Caco-2 (cell line): ENCODE measurements at regions not wholly inside any gene's neighbourhood (a gene's known extent, or its start where the extent isn't known, plus 50 kb on each side); places are given as distances from the start of the nearest gene placed in this dataset.

Experiments
- BruUV-seq: library from RNA; stranded (reverse); fragments of 400-500 nt; replicated peaks from 2 replicates; lab custom pipeline; 2021; lab: Mats Ljungman, UMichigan
- CTCF ChIA-PET: fragments of 300-600 bp; sonication (Branson Sonifier 250); formaldehyde crosslinking; loops from one replicate; lab custom pipeline; 2022; ENCODE audit warnings: antibody characterized with exemption; lab: Charles Lee
- POLR2A ChIA-PET: fragments of 300-600 bp; sonication (Branson Sonifier 250); formaldehyde crosslinking; loops from one replicate; lab custom pipeline; 2022; ENCODE audit warnings: antibody characterized with exemption; lab: Charles Lee
- DNase-seq, 2 experiments: peaks; one replicate each; pipeline versions ENCODE4 v3.0.0 to v3.0.0-alpha.2; 2020 to 2022
- H3K27me3 ChIP-seq: replicated peaks from 2 replicates; pipeline ENCODE4 v1.6.0; 2011; ENCODE audit warnings: low read length; ENCODE audit not compliant: control insufficient read depth, insufficient read depth
- H3K36me3 ChIP-seq: 2 replicates; pipeline ENCODE4 v1.5.1; 2011; ENCODE audit warnings: low read length; ENCODE audit not compliant: control insufficient read depth, insufficient read depth
- H3K4me1 ChIP-seq: fragments of 250-450 bp; sonication (Bioruptor Pico); 2 replicates; pipeline ENCODE4 v1.5.1; 2020; ENCODE audit warnings: mild to moderate bottlenecking
- H3K4me3 ChIP-seq: 2 replicates; pipeline ENCODE4 v1.5.1; 2011; ENCODE audit warnings: low read depth, mild to moderate bottlenecking, control low read depth, low read length
- H3K9me3 ChIP-seq: fragments of 250-450 bp; sonication (Bioruptor Pico); 2 replicates; pipeline ENCODE4 v1.5.1; 2020; ENCODE audit warnings: mild to moderate bottlenecking, moderate library complexity
- H3K27ac Mint-ChIP-seq: one replicate; pipeline ENCODE4 v1.8.0; 2022; ENCODE audit warnings: mixed read lengths; ENCODE audit not compliant: unreplicated experiment
- H3K27me3 Mint-ChIP-seq: one replicate; pipeline ENCODE4 v1.8.0; 2022; ENCODE audit warnings: mixed read lengths; ENCODE audit not compliant: insufficient read depth, unreplicated experiment
- H3K36me3 Mint-ChIP-seq: one replicate; pipeline ENCODE4 v1.8.0; 2022; ENCODE audit warnings: mild to moderate bottlenecking, mixed read lengths; ENCODE audit not compliant: insufficient read depth, unreplicated experiment
- H3K4me1 Mint-ChIP-seq: one replicate; pipeline ENCODE4 v1.8.0; 2022; ENCODE audit warnings: low read depth, mixed read lengths; ENCODE audit not compliant: unreplicated experiment
- H3K4me3 Mint-ChIP-seq: one replicate; pipeline ENCODE4 v1.8.0; 2022; ENCODE audit warnings: mild to moderate bottlenecking, moderate library complexity, mixed read lengths; ENCODE audit not compliant: unreplicated experiment
- H3K9me3 Mint-ChIP-seq: one replicate; pipeline ENCODE4 v1.8.0; 2022; ENCODE audit warnings: mixed read lengths; ENCODE audit not compliant: unreplicated experiment
- CTCF ChIP-seq, 2 experiments: fragments of 200-600 bp in 1 of 2; IDR thresholded peaks; 1 replicate in 1 of 2; 2 replicates in 1 of 2; pipeline versions ENCODE4 v1.5.1 to v1.8.0; 2011 to 2022; ENCODE audit warnings: antibody characterized with exemption in 1 of 2, control low read depth in 1 of 2, inconsistent platforms in 1 of 2, low read depth in 1 of 2, low read length in 1 of 2, mild to moderate bottlenecking in 1 of 2, moderate library complexity in 1 of 2; ENCODE audit not compliant: insufficient read depth in 1 of 2, severe bottlenecking in 1 of 2, unreplicated experiment in 1 of 2
- intact Hi-C: fragments of 100-400 bp; cut with micrococcal nuclease; formaldehyde crosslinking; loops from one replicate; pipeline ENCODE4 v1.10.0; 2022; ENCODE audit not compliant: unreplicated experiment

GRCh38 chr9:13939134-13939533, 374.8 kb downstream of the NFIB start:
- H3K36me3 ChIP-seq: no peaks in the 10 kb centered on the region
- H3K27me3 Mint-ChIP-seq: peaks cover 3% of the 10 kb centered on the region
- H3K9me3 ChIP-seq: no peaks in the 10 kb centered on the region
- no peaks in the 10 kb centered on the region for H3K4me1 ChIP-seq
- ChIA-PET POLR2A (no interaction called here), CTCF (no interaction called here)
- no peaks in the 10 kb centered on the region for H3K27me3 ChIP-seq
- H3K4me1 Mint-ChIP-seq: no peaks in the 10 kb centered on the region
- no peak overlapping the region for H3K27ac Mint-ChIP-seq
- no peak overlapping the region for H3K4me3 ChIP-seq
- no peak overlapping the region for H3K4me3 Mint-ChIP-seq
- intact Hi-C loops: no loop called here
- no peak for DNase-seq
- H3K36me3 Mint-ChIP-seq: no peaks in the 10 kb centered on the region
- BruUV-seq: no TSS peak
- no peak for TF ChIP-seq CTCF (IDR thresholded peaks at IDR 0.05; ENCODE audit: insufficient read depth in 1 of 2, low read depth in 1 of 2, low read length in 1 of 2, severe bottlenecking in 1 of 2, unreplicated experiment in 1 of 2)
- H3K9me3 Mint-ChIP-seq: no peaks in the 10 kb centered on the region

GRCh38 chr9:13934416-13934815, 379.5 kb downstream of the NFIB start:
- intact Hi-C loops: no loop called here
- Histone ChIP-seq H3K36me3 (no peaks in the 10 kb centered on the region), H3K4me1 (no peaks in the 10 kb centered on the region), H3K4me3 (no peak overlapping the region), H3K27me3 (no peaks in the 10 kb centered on the region), H3K9me3 (no peaks in the 10 kb centered on the region)
- Mint-ChIP-seq H3K4me1 (no peaks in the 10 kb centered on the region), H3K27ac (no peak overlapping the region), H3K36me3 (no peaks in the 10 kb centered on the region), H3K9me3 (no peaks in the 10 kb centered on the region), H3K27me3 (peaks cover 6% of the 10 kb centered on the region), H3K4me3 (no peak overlapping the region)
- no peak for DNase-seq
- no peak for TF ChIP-seq CTCF (IDR thresholded peaks at IDR 0.05; ENCODE audit: insufficient read depth in 1 of 2, low read depth in 1 of 2, low read length in 1 of 2, severe bottlenecking in 1 of 2, unreplicated experiment in 1 of 2)
- BruUV-seq: no TSS peak
- ChIA-PET POLR2A (no interaction called here), CTCF (no interaction called here)

GRCh38 chr9:13933268-13933656, 380.7 kb downstream of the NFIB start:
- Mint-ChIP-seq H3K9me3 (no peaks in the 10 kb centered on the region), H3K27me3 (peaks cover 6% of the 10 kb centered on the region), H3K4me1 (no peaks in the 10 kb centered on the region), H3K27ac (no peak overlapping the region), H3K36me3 (no peaks in the 10 kb centered on the region), H3K4me3 (no peak overlapping the region)
- ChIA-PET CTCF (no interaction called here), POLR2A (no interaction called here)
- H3K4me1 ChIP-seq: no peaks in the 10 kb centered on the region
- H3K27me3 ChIP-seq: no peaks in the 10 kb centered on the region
- no TSS peak for BruUV-seq
- H3K4me3 ChIP-seq: no peak overlapping the region
- H3K9me3 ChIP-seq: no peaks in the 10 kb centered on the region
- no peak for TF ChIP-seq CTCF (IDR thresholded peaks at IDR 0.05; ENCODE audit: insufficient read depth in 1 of 2, low read depth in 1 of 2, low read length in 1 of 2, severe bottlenecking in 1 of 2, unreplicated experiment in 1 of 2)
- DNase-seq: no peak
- intact Hi-C loops: no loop called here
- H3K36me3 ChIP-seq: no peaks in the 10 kb centered on the region
